SJCRH30 (cell line): ENCODE measurements at regions not wholly inside any gene's neighbourhood (a gene's known extent, or its start where the extent isn't known, plus 50 kb on each side); places are given as distances from the start of the nearest gene placed in this dataset.
"Not testable (repeated sequence)": the region's sequence is repeated elsewhere in the genome, so short reads cannot be mapped to it uniquely, and the experiment has no call there.

Source experiments
- DNase-seq, 2 experiments: peaks; one replicate each; pipeline ENCODE4 v3.0.0-alpha.2; 2015 to 2020
- H3K27ac ChIP-seq: fragments of 250-450 bp; sonication (Bioruptor Pico); 2 replicates; pipeline ENCODE4 v1.5.1; 2020; ENCODE audit warnings: mild to moderate bottlenecking, moderate library complexity
- H3K27me3 ChIP-seq: fragments of 250-450 bp; sonication (Bioruptor Pico); 2 replicates; pipeline ENCODE4 v1.5.1; 2020; ENCODE audit warnings: mild to moderate bottlenecking, moderate library complexity
- H3K36me3 ChIP-seq: fragments of 250-450 bp; sonication (Bioruptor Pico); 2 replicates; pipeline ENCODE4 v1.5.1; 2020; ENCODE audit warnings: mild to moderate bottlenecking, moderate library complexity
- H3K4me1 ChIP-seq: fragments of 250-450 bp; sonication (Bioruptor Pico); 2 replicates; pipeline ENCODE4 v1.5.1; 2020; ENCODE audit warnings: mild to moderate bottlenecking, moderate library complexity
- H3K4me3 ChIP-seq: fragments of 250-450 bp; sonication (Bioruptor Pico); 2 replicates; pipeline ENCODE4 v1.5.1; 2020; ENCODE audit warnings: mild to moderate bottlenecking, moderate library complexity
- H3K9me3 ChIP-seq: fragments of 250-450 bp; sonication (Bioruptor Pico); replicated peaks from 2 replicates; pipeline ENCODE4 v1.5.1; 2020; ENCODE audit warnings: mild to moderate bottlenecking, moderate library complexity

DNA sequence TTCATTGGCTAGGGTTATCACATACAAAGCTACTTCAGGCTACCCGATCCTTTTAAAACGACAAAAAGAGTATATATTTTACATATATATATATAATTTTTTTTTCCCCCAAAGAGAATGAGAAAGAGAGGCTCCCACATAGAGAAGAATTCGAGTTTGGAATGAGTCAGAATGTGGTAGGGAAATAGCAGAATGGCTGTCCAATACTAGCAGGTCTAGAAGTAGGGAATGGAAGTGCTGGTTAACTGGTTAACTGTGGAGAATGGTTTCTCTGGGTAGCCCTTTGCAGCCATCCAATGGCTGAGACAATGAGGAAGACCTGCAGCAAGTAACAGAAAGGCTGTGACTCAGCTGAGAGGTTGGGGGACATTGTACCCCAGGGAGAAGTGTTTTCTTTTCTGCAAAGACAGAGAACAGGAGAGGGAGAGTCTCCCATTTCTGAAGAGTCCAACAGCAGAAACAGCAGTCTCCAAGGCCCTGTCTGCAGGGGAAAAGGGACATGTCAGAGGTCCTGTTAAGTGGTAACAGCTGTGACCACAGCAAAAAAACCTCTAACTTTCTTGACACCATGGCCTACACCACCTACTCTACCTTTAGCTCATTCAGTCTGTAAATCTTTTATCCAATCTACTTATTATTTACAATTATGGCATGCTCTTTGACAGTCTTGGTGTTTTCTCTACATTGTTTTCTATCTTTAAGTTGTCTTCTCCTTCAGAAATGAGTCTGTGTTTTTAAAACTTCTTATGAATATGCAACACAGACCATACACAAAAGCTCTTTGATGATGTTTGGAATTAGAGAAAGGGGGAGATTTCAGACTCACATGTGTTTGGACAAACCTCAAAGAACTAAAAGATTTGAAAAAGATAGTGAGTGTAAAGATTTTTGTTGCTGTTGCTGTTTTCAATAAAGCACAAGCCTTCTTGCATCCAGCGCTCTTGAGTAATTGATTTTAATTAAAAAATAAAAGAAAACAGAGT, 116.1 kb upstream of the SLC7A14 start:
- peak overlapping the region; percentile 9; the same call in 1 of the 2 replicates for H3K27ac ChIP-seq

DNA sequence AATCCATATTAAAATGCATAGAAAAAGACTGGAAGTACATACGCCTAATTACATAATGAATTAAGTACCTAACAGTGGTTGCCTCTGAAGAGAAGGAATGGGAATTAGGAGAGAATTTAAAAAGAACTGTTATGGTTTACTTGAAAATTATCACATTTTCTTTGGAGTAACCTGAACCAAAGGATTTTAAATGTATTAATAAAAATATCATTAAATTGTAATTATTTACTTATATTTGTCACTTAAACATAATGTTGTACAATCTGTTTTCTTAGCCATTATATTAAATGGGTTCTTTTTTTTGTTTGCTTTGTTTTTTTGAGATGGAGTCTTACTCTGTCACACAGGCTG, 114.2 kb upstream of the SLC7A14 start:
- H3K27me3 ChIP-seq: no peaks in the 10 kb centered on the region
- H3K36me3 ChIP-seq: no peaks in the 10 kb centered on the region
- H3K4me1 ChIP-seq: peaks cover 18% of the 10 kb centered on the region
- DNase-seq: no peak
- no peak overlapping the region for H3K27ac ChIP-seq
- no peaks in the 10 kb centered on the region for H3K9me3 ChIP-seq
- no peak overlapping the region for H3K4me3 ChIP-seq

More for the DNA sequence above, 116.1 kb upstream of the SLC7A14 start:
- H3K27me3 ChIP-seq: no peaks in the 10 kb centered on the region
- peak; percentile 43 to 77 for DNase-seq
- no peaks in the 10 kb centered on the region for H3K36me3 ChIP-seq
- peaks cover 18% of the 10 kb centered on the region for H3K4me1 ChIP-seq
- no peak overlapping the region for H3K4me3 ChIP-seq
- H3K9me3 ChIP-seq: no peaks in the 10 kb centered on the region

DNA sequence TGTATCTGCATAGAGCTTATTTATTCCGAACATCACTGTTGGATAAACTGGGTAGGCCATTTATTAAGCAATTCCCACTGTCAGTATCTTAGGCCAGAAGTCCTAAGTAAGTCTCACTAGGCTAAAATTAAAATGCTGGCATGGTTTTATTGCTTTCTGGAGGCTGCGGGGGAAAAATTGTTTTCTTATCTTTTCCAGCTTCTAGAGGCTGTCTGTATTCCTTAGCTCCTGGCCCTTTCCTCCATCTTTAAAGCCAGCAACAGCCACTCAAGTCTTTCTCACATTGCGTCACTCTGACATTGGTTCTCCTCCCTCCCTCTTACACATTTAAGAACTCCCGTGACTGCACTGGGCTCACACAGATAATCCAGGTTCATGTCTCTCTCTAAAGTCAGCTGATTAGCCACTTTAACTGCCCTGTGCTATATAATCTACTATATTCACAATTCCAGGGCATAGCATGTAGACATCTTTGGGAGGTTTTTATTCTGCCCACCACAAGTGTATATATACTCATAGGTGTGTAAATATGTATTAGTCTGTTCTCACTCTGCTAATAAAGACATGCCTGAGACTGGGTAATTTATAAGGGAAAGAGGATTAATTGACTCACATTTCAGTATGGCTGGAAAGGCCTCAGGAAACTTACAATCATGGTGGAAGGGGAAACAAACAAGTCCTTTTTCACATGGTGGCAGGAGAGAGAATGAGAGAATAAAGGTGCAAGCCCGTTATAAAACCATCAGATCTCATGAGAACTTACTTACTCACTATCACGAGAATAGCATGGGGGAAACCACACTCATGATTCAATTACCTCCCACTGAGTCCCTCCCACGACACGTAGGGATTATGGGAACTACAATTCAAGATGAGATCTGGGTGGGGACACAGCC, 113.5 kb upstream of the SLC7A14 start:
- DNase-seq: no peak
- peaks cover 18% of the 10 kb centered on the region for H3K4me1 ChIP-seq
- H3K27ac ChIP-seq: no peak overlapping the region

GRCh38 chr3:170697908-170698307, 112.0 kb upstream of the SLC7A14 start:
- Histone ChIP-seq H3K4me1 (peaks cover 15% of the 10 kb centered on the region), H3K36me3 (no peaks in the 10 kb centered on the region), H3K4me3 (no peak overlapping the region), H3K27me3 (no peaks in the 10 kb centered on the region), H3K9me3 (no peaks in the 10 kb centered on the region), H3K27ac (no peak overlapping the region)
- no peak for DNase-seq

More for the DNA sequence above, 113.5 kb upstream of the SLC7A14 start:
- Histone ChIP-seq H3K9me3 (no peaks in the 10 kb centered on the region), H3K27me3 (no peaks in the 10 kb centered on the region), H3K36me3 (no peaks in the 10 kb centered on the region), H3K4me3 (no peak overlapping the region)

GRCh38 chr3:170697131-170697530, 111.3 kb upstream of the SLC7A14 start:
- Histone ChIP-seq H3K27me3 (no peaks in the 10 kb centered on the region), H3K27ac (no peak overlapping the region), H3K9me3 (no peaks in the 10 kb centered on the region), H3K4me3 (no peak overlapping the region), H3K36me3 (no peaks in the 10 kb centered on the region), H3K4me1 (peaks cover 7% of the 10 kb centered on the region)
- no peak for DNase-seq

DNA sequence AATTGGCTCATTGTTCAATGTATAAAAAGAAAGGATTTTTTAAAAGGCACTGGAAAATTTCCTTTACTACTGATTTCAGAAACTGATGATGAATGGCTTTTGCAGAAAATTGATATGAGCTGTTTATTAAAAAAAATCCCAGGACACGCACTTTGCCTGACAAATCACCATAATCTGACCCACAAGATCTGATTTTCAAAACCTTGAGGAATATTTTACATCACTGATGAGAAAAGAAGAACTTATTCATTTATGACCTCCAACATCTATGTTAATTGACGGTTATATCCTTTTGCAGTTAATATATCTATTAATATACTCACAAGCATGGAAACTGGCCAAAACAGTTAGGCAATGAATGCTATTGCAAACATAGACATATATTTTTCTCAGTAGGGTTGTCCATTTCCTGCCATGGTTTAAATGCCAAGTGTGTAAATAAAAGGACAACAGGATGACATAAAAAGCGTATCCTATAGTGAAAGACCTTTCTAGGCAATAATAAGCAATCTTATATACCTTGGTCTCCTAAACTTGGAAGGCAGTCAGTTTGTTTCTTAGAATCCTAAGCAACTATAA, 109.7 kb upstream of the SLC7A14 start:
- H3K27ac ChIP-seq: no peak overlapping the region
- no peak for DNase-seq
- H3K9me3 ChIP-seq: no peaks in the 10 kb centered on the region
- H3K36me3 ChIP-seq: no peaks in the 10 kb centered on the region
- no peak overlapping the region for H3K4me3 ChIP-seq
- H3K4me1 ChIP-seq: no peaks in the 10 kb centered on the region
- no peaks in the 10 kb centered on the region for H3K27me3 ChIP-seq

- Histone ChIP-seq H3K27me3 (no peaks in the 10 kb centered on the region), H3K4me1 (peaks cover 3% of the 10 kb centered on the region; the same call in 1 of the 2 replicates), H3K4me3 (no peak overlapping the region), H3K36me3 (no peaks in the 10 kb centered on the region), H3K27ac (no peak overlapping the region), H3K9me3 (no peaks in the 10 kb centered on the region)
- no peak for DNase-seq
Observed at GRCh38 chr3:170692720-170693119, 106.8 kb upstream of the SLC7A14 start.

DNA sequence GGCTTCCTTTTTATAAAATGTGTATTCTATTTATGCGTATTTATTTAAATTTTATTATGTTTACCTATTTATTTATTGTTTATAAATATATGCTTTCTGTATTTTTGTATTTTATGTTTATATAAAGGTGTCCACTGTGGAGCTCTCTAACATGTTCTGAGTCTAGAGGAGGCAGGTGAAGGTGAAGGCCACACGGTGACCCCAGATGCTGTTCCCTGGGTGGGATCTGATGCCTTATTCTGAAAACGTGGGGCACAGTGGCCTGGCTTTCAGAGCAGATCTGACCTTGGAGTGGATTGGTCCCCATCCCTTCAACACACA, 104.7 kb upstream of the SLC7A14 start:
- Histone ChIP-seq H3K36me3 (no peaks in the 10 kb centered on the region), H3K27ac (no peak overlapping the region), H3K9me3 (no peaks in the 10 kb centered on the region), H3K4me3 (no peak overlapping the region), H3K4me1 (peaks cover 3% of the 10 kb centered on the region; the same call in 1 of the 2 replicates), H3K27me3 (no peaks in the 10 kb centered on the region)
- no peak for DNase-seq

- H3K27me3 ChIP-seq: no peaks in the 10 kb centered on the region
- H3K4me3 ChIP-seq: no peak overlapping the region
- H3K4me1 ChIP-seq: peaks cover 3% of the 10 kb centered on the region; the same call in 1 of the 2 replicates
- H3K9me3 ChIP-seq: no peaks in the 10 kb centered on the region
- H3K27ac ChIP-seq: no peak overlapping the region
- no peaks in the 10 kb centered on the region for H3K36me3 ChIP-seq
- peak; percentile 29 to 51 for DNase-seq
Observed at GRCh38 chr3:170689893-170690660, 104.2 kb upstream of the SLC7A14 start.

- Histone ChIP-seq H3K36me3 (no peaks in the 10 kb centered on the region), H3K9me3 (no peaks in the 10 kb centered on the region), H3K27ac (no peak overlapping the region), H3K4me1 (peaks cover 3% of the 10 kb centered on the region; the same call in 1 of the 2 replicates), H3K4me3 (no peak overlapping the region), H3K27me3 (no peaks in the 10 kb centered on the region)
- peak in 1 of 2 experiments; percentile 13 for DNase-seq
Observed at GRCh38 chr3:170689296-170689829, 103.5 kb upstream of the SLC7A14 start.

GRCh38 chr3:170688222-170688621, 102.3 kb upstream of the SLC7A14 start:
- H3K9me3 ChIP-seq, H3K27me3 ChIP-seq, H3K4me3 ChIP-seq, H3K4me1 ChIP-seq, DNase-seq, H3K27ac ChIP-seq, H3K36me3 ChIP-seq: not testable (repeated sequence)

DNA sequence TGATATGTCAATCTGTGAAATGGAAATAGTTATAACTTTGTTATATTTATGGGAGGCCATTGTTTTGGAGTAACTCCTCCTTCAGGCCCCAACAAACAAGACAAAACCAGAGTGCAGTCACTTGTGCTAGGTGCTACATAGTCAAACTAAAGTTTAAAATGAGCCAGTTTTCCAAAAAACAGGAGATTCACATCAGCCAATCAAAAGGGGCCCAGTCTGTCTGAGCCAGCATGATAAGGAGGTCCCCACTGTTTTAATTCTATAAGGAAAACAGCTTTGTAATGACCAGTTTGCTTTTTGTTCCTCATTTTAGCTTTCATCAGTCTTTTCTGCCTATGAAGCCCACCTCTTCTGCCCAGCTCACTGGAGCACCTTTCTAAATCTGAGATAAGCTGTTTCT, 94.7 kb upstream of the SLC7A14 start:
- no peaks in the 10 kb centered on the region for H3K4me1 ChIP-seq
- H3K9me3 ChIP-seq: no peaks in the 10 kb centered on the region
- H3K4me3 ChIP-seq: no peak overlapping the region
- no peaks in the 10 kb centered on the region for H3K36me3 ChIP-seq
- no peak overlapping the region for H3K27ac ChIP-seq
- H3K27me3 ChIP-seq: no peaks in the 10 kb centered on the region
- no peak for DNase-seq

DNA sequence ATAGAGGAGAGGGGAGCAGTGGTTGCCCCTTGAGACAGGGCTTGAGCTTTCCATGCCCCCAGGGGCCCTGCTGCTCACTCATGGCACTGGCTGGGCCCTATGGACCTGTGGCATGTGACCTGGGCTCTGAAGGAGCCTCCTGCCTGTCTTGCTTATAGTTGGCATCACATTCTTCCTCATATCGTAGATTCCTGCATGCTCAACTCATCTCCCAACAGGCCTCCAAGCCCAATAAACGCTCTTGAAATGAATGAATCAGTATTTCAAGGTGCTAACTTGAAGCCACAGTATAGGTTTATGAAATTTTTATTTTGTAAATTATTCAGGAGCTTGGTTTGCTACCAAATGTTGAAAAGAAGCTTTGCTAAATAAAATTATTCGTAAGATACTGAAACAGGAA, 93.3 kb upstream of the SLC7A14 start:
- H3K4me1 ChIP-seq: no peaks in the 10 kb centered on the region
- H3K27me3 ChIP-seq: no peaks in the 10 kb centered on the region
- H3K4me3 ChIP-seq: no peak overlapping the region
- no peaks in the 10 kb centered on the region for H3K36me3 ChIP-seq
- no peak overlapping the region for H3K27ac ChIP-seq
- H3K9me3 ChIP-seq: no peaks in the 10 kb centered on the region
- no peak for DNase-seq

GRCh38 chr3:170670504-170670903, 84.6 kb upstream of the SLC7A14 start:
- H3K9me3 ChIP-seq: no peaks in the 10 kb centered on the region
- H3K27me3 ChIP-seq: no peaks in the 10 kb centered on the region
- DNase-seq: no peak
- no peaks in the 10 kb centered on the region for H3K4me1 ChIP-seq
- no peak overlapping the region for H3K4me3 ChIP-seq
- H3K36me3 ChIP-seq: no peaks in the 10 kb centered on the region
- H3K27ac ChIP-seq: no peak overlapping the region
